Stimulated activated CD8-positive, alpha-beta memory T cell treated with anti-CD3 and anti-CD28 coated beads, Interleukin-15, amount 100 ng/mL, for 1 hour (primary cell): ENCODE measurements at regions not wholly inside any gene's neighbourhood (a gene's known extent, or its start where the extent isn't known, plus 50 kb on each side); places are given as distances from the start of the nearest gene placed in this dataset.
"Not testable (repeated sequence)": the region's sequence is repeated elsewhere in the genome, so short reads cannot be mapped to it uniquely, and the experiment has no call there.

ENCODE experiments used
- DNase-seq: peaks from one replicate; pipeline ENCODE4 v3.0.0-alpha.2; 2020; ENCODE audit warnings: low read depth

GRCh38 chr6:84929212-84929611 lies 164.8 kb upstream of the TBX18 start:
- no peak for DNase-seq

GRCh38 chr6:84927551-84927950 lies 163.2 kb upstream of the TBX18 start:
- DNase-seq, result no peak

- DNase-seq, result no peak
These were observed 162.1 kb upstream of the TBX18 start for GRCh38 chr6:84926189-84927155.

DNA sequence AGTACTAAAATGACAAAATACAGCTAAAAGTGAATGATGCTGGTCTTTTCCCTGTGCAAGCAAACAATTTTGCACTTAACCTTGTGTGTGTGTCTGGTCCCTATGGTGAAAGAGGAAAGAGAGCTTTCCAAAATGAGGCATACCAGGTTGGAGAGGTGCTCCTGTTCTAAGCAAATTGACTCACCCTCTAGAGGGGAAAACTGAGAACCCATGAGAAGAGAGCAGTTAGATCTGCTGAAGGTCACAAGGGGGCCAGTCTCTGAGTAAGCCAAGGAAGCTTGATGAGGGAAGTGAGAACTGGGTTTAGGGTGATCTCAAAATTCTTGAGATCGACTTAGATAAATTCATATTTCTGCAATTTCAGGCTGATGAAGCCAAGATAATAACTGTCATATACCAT lies 157.5 kb upstream of the TBX18 start:
- no peak for DNase-seq

DNA sequence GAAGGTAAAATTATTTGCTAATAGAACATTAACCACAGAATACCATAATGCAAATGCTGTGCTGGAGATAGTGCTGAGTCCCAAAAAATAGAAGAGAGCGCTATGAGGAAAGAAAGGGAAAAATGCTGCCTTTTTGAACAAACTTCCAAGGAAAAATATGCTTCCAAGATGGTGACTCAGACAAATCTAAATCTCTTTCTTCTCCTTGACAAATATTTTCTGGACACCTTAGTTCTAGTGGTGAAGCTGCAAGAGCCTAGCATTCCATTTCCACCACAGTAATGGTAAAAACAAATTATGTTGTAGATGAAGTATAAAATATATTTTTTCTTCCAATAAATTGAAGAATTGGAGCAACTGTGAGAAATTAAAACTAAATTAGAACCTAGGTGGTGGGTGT lies 155.6 kb upstream of the TBX18 start:
- DNase-seq, result no peak

- DNase-seq, result no peak
These were observed 152.3 kb upstream of the TBX18 start for GRCh38 chr6:84916704-84917103.

DNA sequence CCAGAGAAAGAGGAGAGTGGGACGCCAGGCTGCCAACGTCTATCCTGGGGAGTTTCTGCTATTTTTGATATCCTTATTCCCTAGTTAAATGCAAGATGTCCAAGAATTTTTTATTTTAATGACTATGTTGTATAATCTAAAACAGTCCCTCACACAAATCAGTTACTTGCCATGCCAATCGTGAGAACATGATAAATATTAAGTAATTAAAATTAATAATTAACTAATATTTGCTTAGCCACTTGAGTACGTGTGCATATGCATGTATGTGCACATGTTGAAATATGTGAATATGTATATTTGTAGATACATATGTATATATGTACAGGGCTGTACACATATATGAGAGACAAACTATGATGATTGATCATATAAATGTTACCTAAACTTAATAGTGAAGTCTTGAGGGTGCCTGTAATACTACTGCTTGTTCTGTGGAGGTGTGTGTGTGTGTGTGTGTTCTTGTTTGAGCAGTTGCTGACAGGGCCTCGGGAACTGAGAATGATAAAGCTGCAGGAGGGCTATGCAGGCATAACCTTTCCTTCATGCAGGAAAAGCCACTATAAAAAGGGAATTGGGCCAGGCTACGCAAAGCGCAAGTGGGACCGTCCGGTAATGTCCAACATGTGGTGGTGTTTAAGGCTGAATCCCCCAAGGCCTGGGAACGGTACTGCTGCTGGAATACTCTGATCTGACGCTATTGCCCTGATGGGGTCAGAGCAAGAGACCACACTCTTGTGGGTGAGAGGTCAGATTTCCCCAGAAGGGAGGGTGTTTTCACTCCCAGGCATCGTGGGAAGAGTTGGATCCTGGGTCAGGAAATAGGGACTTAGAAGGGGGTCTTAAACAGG lies 148.3 kb upstream of the TBX18 start:
- no peak for DNase-seq

DNA sequence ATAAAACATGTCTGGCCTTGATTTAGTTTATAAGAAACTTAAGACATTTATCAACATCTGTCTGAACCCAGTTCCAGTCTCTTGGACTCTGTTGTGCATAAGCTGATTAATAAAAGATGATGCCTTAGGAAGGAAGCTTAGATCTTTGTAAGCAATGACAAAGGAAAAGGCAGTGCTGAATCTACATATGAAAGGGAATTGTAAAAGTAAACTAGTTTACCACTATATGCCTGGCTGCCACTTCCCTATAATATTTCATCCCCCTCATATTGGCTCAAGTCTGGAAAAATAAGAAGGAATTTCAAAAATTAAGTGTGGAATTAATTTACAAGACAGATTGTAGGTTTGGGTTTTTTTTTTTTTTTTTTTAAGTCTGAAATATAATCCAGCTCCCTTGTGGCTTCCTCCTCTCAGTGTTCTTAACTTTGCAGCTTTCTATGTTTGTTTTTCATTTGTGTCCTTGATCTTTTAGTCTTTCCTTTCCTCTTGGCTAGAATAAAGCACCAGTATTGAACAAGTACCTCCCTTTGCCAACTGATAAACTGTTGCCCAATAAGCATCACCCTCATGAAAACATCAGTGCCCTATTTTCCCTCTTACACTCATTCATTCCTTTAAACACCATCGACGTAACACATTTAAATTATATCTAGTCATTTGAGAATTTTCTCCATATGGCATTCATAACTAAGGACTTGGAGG lies 146.7 kb upstream of the TBX18 start:
- no peak for DNase-seq

DNA sequence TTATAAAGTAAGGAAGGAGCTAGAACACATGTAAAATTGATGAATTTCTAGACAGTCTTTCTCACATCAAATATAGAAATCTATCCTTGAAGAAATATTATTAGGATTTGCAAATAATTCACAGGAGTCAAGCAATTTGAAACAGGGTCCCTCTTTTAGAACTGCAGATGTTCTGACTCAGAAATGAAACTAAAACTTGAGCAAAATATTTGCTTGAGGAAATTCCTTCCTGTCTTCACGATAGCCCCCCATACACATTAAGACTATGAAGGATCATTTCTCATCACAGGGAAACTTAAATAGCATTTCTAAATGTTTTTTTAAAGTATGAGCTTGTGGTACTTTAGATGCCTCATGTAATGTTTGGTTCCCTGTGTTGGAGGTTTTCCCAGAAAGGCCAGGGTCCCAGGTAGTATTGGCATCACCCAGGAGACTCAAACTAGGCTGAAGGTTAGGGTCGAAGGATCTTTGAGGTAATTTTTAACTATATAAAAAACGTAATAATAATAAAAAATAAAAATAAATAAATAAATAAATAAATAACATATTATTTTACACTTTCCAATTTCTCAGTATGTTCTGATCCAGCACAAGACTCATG lies 144.0 kb upstream of the TBX18 start:
- no peak for DNase-seq

- no peak for DNase-seq
These were observed 142.1 kb upstream of the TBX18 start for GRCh38 chr6:84906514-84906913.

DNA sequence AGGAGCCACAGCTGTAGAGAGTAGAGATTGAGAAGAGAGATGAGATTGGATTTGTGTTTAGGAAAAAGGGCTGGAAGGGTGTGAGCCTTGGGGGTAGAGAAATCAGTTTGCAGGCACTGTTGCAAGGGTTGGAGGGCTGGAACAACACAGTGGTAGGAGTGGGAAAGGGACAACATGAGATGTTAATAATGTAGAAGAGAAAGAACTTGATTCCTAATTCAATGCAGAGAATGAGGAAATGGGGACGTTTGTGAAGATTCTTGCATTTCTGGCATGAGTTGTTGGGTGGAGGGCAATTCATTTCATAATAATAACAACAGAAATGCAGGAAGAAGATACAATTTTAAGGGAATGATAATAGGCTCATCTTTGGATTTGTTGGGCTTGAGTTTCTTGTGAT lies 141.4 kb upstream of the TBX18 start:
- DNase-seq, result no peak

GRCh38 chr6:84902354-84902928 lies 138.0 kb upstream of the TBX18 start:
- no peak for DNase-seq

DNA sequence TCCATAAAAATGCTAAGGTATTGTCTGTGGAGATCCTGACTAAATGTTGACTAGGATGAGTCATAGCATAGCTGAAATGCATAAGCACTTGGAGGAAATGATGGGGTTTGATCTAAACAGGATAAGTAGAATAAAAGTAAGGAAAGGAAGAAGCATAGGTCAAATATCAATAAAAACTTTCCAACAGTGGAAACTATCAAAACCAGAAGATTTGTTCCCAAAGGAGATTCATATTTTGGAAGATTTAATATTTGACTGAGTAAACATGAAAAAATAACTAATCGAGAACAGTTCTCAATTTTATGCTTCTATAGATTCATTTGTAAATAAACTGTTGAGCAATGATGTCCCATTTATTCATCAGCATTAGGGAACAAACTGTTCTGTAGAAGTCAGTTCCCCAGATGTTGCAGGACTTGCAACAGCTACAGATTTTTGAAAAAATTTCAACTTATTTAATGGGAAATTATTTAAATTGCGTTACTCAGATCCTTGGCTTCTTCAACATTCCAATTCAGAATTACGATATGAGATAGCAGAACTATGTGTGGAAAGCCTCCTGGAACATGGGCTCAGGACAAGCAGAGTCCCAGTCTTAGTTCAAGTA lies 133.7 kb upstream of the TBX18 start:
- no peak for DNase-seq

DNA sequence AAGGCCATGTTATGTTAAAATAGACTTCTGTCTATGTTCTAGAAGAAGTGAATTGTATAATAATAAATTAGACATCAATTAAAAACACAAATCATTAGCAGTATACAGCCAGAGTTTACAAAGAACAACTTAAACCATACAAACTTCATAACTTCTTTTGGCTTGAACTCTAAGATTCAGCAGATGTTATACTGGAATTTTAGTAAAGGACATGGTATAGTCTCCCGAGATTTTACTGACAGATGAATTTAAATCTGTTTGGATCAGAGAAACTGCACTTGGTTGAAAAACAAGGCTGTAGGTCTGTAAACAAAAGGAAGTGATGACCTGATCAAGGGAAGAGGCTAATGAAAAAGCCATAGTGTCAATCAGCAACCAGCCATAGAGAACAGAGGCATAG lies 132.6 kb upstream of the TBX18 start:
- no peak for DNase-seq

DNA sequence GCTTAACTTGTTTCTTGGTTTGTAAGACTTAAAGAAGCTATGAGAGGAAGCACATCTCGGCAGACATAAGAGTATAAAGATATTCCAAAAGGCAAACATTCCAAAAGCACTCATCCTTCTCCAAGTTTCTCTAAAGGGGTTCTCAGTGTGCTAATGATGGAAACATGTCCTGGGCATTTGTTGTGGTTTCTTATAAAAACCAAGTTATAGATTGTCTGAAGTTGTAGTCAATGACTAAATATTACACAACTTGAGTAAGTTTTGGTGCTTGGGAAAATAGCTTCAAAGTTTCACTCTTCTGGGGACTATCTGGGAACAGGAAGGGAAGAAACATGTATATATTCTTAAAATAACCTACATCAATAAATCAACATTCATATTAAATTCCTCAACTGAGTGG lies 128.3 kb upstream of the TBX18 start:
- DNase-seq, result no peak

GRCh38 chr6:84882768-84883766 lies 118.7 kb upstream of the TBX18 start:
- DNase-seq, result no peak

- DNase-seq, result not testable (repeated sequence)
These were observed 115.0 kb upstream of the TBX18 start for GRCh38 chr6:84879385-84879784.

DNA sequence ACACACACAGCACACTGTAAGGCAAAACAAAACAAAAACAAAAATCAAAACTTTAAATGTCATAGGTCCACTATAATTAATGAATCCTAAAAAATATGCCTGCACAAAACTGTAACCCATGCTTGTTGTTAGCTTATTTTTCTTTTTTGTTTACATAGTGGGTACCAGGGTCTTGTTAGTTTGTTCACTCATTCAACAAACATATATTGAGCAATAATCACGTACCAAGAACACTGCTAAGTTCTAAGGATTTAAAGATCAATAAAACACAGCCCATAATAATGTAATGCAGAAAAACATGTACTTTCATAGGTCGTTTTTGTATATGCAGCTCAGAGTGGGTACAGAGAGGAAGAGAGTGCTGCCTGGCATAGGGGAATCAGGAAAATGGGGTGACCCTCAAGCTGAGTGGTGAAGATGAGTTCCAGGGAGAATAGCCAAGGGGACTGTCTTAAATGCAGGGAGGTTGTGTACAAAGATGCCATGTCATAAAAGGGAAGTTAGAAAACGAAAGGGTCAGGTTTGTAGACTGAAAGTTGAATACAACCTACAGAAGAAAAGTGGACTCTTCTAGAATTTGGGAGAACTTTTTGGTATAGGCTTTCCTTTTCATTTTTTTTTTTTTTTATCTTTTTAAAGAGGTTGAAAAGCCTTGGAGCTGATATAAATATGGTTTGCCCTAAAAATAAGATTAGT lies 113.3 kb upstream of the TBX18 start:
- DNase-seq, result no peak
